BLaER1 (cell line): ENCODE measurements at regions not wholly inside any gene's neighbourhood (a gene's known extent, or its start where the extent isn't known, plus 50 kb on each side); places are given as distances from the start of the nearest gene placed in this dataset.
"Not testable (repeated sequence)": the region's sequence is repeated elsewhere in the genome, so short reads cannot be mapped to it uniquely, and the experiment has no call there.

Experiments
- H3K27ac ChIP-seq: shearing (Covaris generic); formaldehyde crosslinking; 2 replicates; pipeline ENCODE4 v1.8.1; 2022
- H3K27me3 ChIP-seq: shearing (Covaris generic); formaldehyde crosslinking; 2 replicates; pipeline ENCODE4 v1.8.1; 2022
- H3K36me3 ChIP-seq: shearing (Covaris generic); formaldehyde crosslinking; 2 replicates; pipeline ENCODE4 v1.8.1; 2022
- H3K4me1 ChIP-seq: shearing (Covaris generic); formaldehyde crosslinking; 2 replicates; pipeline ENCODE4 v1.8.1; 2022
- H3K4me2 ChIP-seq: shearing (Covaris generic); formaldehyde crosslinking; 2 replicates; pipeline ENCODE4 v1.8.1; 2022
- H3K4me3 ChIP-seq: shearing (Covaris generic); formaldehyde crosslinking; 2 replicates; pipeline ENCODE4 v1.8.1; 2022
- H3K9ac ChIP-seq: shearing (Covaris generic); formaldehyde crosslinking; 2 replicates; pipeline ENCODE4 v1.8.1; 2022
- H3K9me3 ChIP-seq: shearing (Covaris generic); formaldehyde crosslinking; 2 replicates; pipeline ENCODE4 v1.8.1; 2022
- H4K20me1 ChIP-seq: shearing (Covaris generic); formaldehyde crosslinking; 2 replicates; pipeline ENCODE4 v1.8.1; 2022
- Cebpa-rat ChIP-seq: shearing (Covaris generic); IDR thresholded peaks from 2 replicates; pipeline ENCODE4 v1.8.1; 2022

DNA sequence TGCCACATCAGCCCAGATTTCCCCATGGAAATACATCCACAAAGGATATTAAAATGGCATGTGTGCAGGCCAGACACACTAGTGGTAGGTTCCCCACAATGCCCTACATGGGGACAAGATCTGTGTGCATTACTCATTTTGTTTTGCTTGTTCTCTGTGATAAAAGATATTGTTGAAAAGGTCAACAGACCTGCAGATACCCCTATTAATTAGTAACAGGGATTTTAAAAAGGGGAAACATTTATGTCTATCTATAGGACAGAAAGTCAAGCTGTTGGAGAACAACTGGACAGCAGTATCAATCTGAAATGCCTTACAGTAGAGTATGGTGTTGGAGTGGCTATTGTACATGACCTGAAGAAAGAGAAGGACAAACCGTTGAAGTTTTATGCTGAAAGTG is 596.0 kb upstream of the GRM7 start:
- Histone ChIP-seq H3K4me3 (no peak overlapping the region), H3K4me1 (no peaks in the 10 kb centered on the region), H4K20me1 (no peaks in the 10 kb centered on the region), H3K9me3 (no peaks in the 10 kb centered on the region), H3K27me3 (no peaks in the 10 kb centered on the region), H3K27ac (no peak overlapping the region), H3K36me3 (no peaks in the 10 kb centered on the region), H3K4me2 (no peak overlapping the region), H3K9ac (no peak overlapping the region)
- no peak for TF ChIP-seq Cebpa-rat

DNA sequence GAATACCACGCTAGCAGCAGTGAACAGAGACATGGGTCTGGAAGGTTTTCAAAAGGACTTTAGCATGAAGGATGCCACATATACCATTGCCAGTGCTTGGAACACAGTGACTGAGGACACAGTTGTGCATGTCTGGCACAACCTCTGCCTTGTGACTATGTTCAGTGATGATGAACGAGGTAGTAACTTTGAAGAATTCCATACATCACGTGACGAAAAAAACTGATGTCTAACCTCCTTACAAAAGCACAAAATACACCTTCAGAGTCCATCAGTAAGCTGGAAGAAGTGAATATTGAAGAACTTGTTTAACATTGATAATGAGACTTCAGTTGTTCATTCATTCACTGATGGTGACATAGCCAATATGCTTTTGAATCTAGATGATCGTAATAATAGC is 594.8 kb upstream of the GRM7 start:
- TF ChIP-seq Cebpa-rat = no peak
- H3K36me3 ChIP-seq = no peaks in the 10 kb centered on the region
- no peaks in the 10 kb centered on the region for H3K27me3 ChIP-seq
- no peak overlapping the region for H3K9ac ChIP-seq
- H3K4me1 ChIP-seq = no peaks in the 10 kb centered on the region
- H3K4me2 ChIP-seq = no peak overlapping the region
- no peak overlapping the region for H3K27ac ChIP-seq
- H3K4me3 ChIP-seq = no peak overlapping the region
- no peaks in the 10 kb centered on the region for H4K20me1 ChIP-seq
- no peaks in the 10 kb centered on the region for H3K9me3 ChIP-seq

- TF ChIP-seq Cebpa-rat = no peak
- no peak overlapping the region for H3K4me3 ChIP-seq
- no peaks in the 10 kb centered on the region for H3K4me1 ChIP-seq
- H4K20me1 ChIP-seq = no peaks in the 10 kb centered on the region
- H3K36me3 ChIP-seq = no peaks in the 10 kb centered on the region
- H3K4me2 ChIP-seq = no peak overlapping the region
- no peak overlapping the region for H3K9ac ChIP-seq
- no peak overlapping the region for H3K27ac ChIP-seq
- no peaks in the 10 kb centered on the region for H3K27me3 ChIP-seq
- no peaks in the 10 kb centered on the region for H3K9me3 ChIP-seq
Observed at GRCh38 chr3:6273878-6274277, 587.0 kb upstream of the GRM7 start.

DNA sequence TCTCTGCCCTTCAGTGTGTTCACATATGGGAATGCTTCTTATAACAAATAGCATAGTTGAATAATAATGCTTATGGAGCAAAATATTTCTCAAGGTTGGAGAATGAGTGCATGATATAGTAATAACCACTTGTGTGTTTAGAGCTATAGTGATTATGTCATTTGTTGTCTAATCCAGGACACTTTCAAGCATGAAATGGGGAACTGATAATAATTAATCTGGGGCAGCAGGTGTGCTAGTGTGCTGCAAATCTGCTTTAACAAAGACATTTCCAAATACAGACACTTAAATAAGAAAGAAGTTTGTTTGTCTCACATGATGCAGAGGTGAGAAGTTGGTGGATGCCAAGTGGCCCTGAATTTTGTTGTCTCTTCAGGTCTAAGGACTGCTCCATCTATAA is 579.3 kb upstream of the GRM7 start:
- H3K4me3 ChIP-seq = no peak overlapping the region
- no peaks in the 10 kb centered on the region for H3K36me3 ChIP-seq
- no peak overlapping the region for H3K4me2 ChIP-seq
- no peak overlapping the region for H3K9ac ChIP-seq
- H3K9me3 ChIP-seq = no peaks in the 10 kb centered on the region
- H3K27me3 ChIP-seq = no peaks in the 10 kb centered on the region
- no peak for TF ChIP-seq Cebpa-rat
- peaks cover 5% of the 10 kb centered on the region; the same call in 1 of the 2 replicates for H3K4me1 ChIP-seq
- H4K20me1 ChIP-seq = no peaks in the 10 kb centered on the region
- H3K27ac ChIP-seq = no peak overlapping the region

GRCh38 chr3:6282918-6283317 is 578.0 kb upstream of the GRM7 start:
- Histone ChIP-seq H3K9me3 (no peaks in the 10 kb centered on the region), H3K4me2 (0 out of 2 replicates have a peak overlapping the region, but pooled peaks have one; percentile 7), H3K27me3 (no peaks in the 10 kb centered on the region), H3K4me3 (no peak overlapping the region), H3K36me3 (no peaks in the 10 kb centered on the region), H3K9ac (no peak overlapping the region), H4K20me1 (no peaks in the 10 kb centered on the region), H3K27ac (no peak overlapping the region), H3K4me1 (peaks cover 5% of the 10 kb centered on the region; the same call in 1 of the 2 replicates)
- no peak for TF ChIP-seq Cebpa-rat

GRCh38 chr3:6287088-6287875 is 573.6 kb upstream of the GRM7 start:
- H3K36me3 ChIP-seq = no peaks in the 10 kb centered on the region; the same call in 1 of the 2 replicates
- H3K4me1 ChIP-seq = peaks cover 5% of the 10 kb centered on the region; the same call in 1 of the 2 replicates
- H3K9me3 ChIP-seq = peaks cover 16% of the 10 kb centered on the region
- H3K27ac ChIP-seq = no peak overlapping the region
- H4K20me1 ChIP-seq = no peaks in the 10 kb centered on the region
- no peak overlapping the region for H3K9ac ChIP-seq
- no peak overlapping the region for H3K4me3 ChIP-seq
- no peak overlapping the region for H3K4me2 ChIP-seq
- no peaks in the 10 kb centered on the region for H3K27me3 ChIP-seq
- no peak for TF ChIP-seq Cebpa-rat

DNA sequence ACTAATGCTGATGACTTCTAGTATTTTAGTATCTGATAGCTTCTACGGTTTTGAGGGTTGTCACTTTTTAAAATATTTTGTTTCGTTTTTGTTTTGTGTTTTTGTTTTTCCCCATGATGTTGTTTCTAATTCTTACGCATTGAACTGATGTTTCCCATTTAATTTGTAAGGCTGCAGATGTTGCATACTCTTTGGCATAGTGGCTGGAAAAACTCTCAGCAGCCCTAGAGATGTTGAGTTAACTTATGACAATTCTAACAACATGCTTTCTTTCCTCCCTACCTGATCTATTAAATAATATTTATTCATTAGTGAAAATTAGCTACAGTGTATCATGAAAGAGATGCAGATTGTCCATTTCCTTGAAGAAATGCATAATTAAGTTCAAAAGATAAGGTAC is 559.3 kb upstream of the GRM7 start:
- no peak overlapping the region for H3K4me3 ChIP-seq
- no peak overlapping the region for H3K4me2 ChIP-seq
- no peak overlapping the region for H3K27ac ChIP-seq
- no peak for TF ChIP-seq Cebpa-rat
- no peaks in the 10 kb centered on the region for H3K27me3 ChIP-seq
- no peak overlapping the region for H3K9ac ChIP-seq
- no peaks in the 10 kb centered on the region for H4K20me1 ChIP-seq
- no peaks in the 10 kb centered on the region for H3K4me1 ChIP-seq
- no peaks in the 10 kb centered on the region for H3K36me3 ChIP-seq
- H3K9me3 ChIP-seq = peaks cover 14% of the 10 kb centered on the region

DNA sequence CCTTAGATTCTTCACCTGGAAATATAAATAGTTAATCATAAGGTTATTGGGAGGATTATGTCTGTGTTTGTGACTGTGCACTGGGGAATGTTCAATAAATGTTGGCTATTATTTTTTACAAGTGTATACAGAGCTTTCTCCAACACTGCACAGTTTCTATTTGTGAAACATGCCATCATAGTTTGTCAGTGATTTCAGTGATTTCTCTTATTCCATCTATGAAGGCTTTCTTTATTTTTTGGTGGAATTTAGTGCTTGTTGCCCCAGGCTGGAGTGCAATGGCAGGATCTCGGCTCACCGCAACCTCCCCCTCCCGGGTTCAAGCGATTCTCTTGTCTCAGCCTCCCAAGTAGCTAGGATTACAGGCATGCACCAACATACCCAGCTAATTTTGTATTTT is 545.0 kb upstream of the GRM7 start:
- Histone ChIP-seq H3K4me1 (no peaks in the 10 kb centered on the region), H3K27me3 (no peaks in the 10 kb centered on the region), H4K20me1 (no peaks in the 10 kb centered on the region), H3K9ac (no peak overlapping the region), H3K9me3 (no peaks in the 10 kb centered on the region), H3K4me3 (no peak overlapping the region), H3K4me2 (no peak overlapping the region), H3K36me3 (no peaks in the 10 kb centered on the region), H3K27ac (no peak overlapping the region)
- no peak for TF ChIP-seq Cebpa-rat

GRCh38 chr3:6321999-6322398 is 538.9 kb upstream of the GRM7 start:
- Histone ChIP-seq H3K4me2 (no peak overlapping the region), H3K4me1 (no peaks in the 10 kb centered on the region), H3K4me3 (no peak overlapping the region), H3K9me3 (no peaks in the 10 kb centered on the region), H3K36me3 (no peaks in the 10 kb centered on the region), H4K20me1 (no peaks in the 10 kb centered on the region), H3K27ac (no peak overlapping the region), H3K27me3 (no peaks in the 10 kb centered on the region), H3K9ac (no peak overlapping the region)
- TF ChIP-seq Cebpa-rat = no peak

GRCh38 chr3:6326771-6327170 is 534.1 kb upstream of the GRM7 start:
- H3K27me3 ChIP-seq = no peaks in the 10 kb centered on the region
- no peak overlapping the region for H3K27ac ChIP-seq
- H3K4me3 ChIP-seq = no peak overlapping the region
- H4K20me1 ChIP-seq = no peaks in the 10 kb centered on the region
- TF ChIP-seq Cebpa-rat = no peak
- H3K36me3 ChIP-seq = no peaks in the 10 kb centered on the region
- no peaks in the 10 kb centered on the region; the same call in 1 of the 2 replicates for H3K9me3 ChIP-seq
- no peak overlapping the region for H3K9ac ChIP-seq
- no peaks in the 10 kb centered on the region for H3K4me1 ChIP-seq
- H3K4me2 ChIP-seq = no peak overlapping the region

DNA sequence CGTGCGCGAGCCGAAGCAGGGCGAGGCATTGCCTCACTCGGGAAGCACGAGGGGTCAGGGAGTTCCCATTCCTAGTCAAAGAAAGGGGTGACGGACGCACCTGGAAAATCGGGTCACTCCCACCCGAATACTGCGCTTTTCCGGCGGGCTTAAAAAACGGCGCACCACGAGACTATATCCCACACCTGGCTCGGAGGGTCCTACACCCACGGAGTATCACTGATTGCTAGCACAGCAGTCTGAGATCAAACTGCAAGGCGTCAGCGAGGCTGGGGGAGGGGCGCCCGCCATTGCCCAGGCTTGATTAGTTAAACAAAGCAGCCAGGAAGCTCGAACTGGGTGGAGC is 520.0 kb upstream of the GRM7 start:
- H3K36me3 ChIP-seq, H3K9ac ChIP-seq, H4K20me1 ChIP-seq, H3K4me2 ChIP-seq, H3K27me3 ChIP-seq, H3K4me1 ChIP-seq, H3K9me3 ChIP-seq, H3K27ac ChIP-seq, H3K4me3 ChIP-seq: not testable (repeated sequence)
